Left renal pelvis (tissue), 4 donors: ENCODE measurements at regions not wholly inside any gene's neighbourhood (a gene's known extent, or its start where the extent isn't known, plus 50 kb on each side); places are given as distances from the start of the nearest gene placed in this dataset.

Experiments
- DNase-seq, 4 donors: peaks; one replicate each; pipeline ENCODE4 v3.0.0-alpha.2; 2013; ENCODE audit warnings: low read depth in 4 of 4, low spot score in 3 of 4

- DNase-seq = no peak
Observed at GRCh38 chr17:6938637-6939036, 57.2 kb upstream of the ALOX12 start.

- no peak for DNase-seq
Observed at GRCh38 chr17:6940186-6940649, 55.6 kb upstream of the ALOX12 start.

GRCh38 chr17:6941989-6942388, 53.9 kb upstream of the ALOX12 start:
- no peak for DNase-seq

- DNase-seq = no peak
Observed at GRCh38 chr17:6943406-6943805, 52.4 kb upstream of the ALOX12 start.
